Activated CD8-positive, alpha-beta T cell treated with anti-CD3 and anti-CD28 coated beads for 36 hours (primary cell): ENCODE measurements at regions not wholly inside any gene's neighbourhood (a gene's known extent, or its start where the extent isn't known, plus 50 kb on each side); places are given as distances from the start of the nearest gene placed in this dataset.

Experiments
- ATAC-seq: fragments of 200-7000 bp; cut with Tn5 transposase; one replicate; pipeline ENCODE4 v1.10.0; 2021; ENCODE audit warnings: mild to moderate bottlenecking, moderate library complexity
- CTCF ChIA-PET: fragments of 350-600 bp; sonication (Branson Sonifier 250); formaldehyde crosslinking; loops from one replicate; lab custom pipeline; 2021; ENCODE audit warnings: antibody characterized with exemption; lab: Charles Lee
- POLR2A ChIA-PET: fragments of 350-600 bp; sonication (Branson Sonifier 250); formaldehyde crosslinking; loops from one replicate; lab custom pipeline; 2021; ENCODE audit warnings: antibody characterized with exemption; lab: Charles Lee
- DNase-seq: peaks from one replicate; pipeline ENCODE4 v3.0.0-alpha.2; 2020
- H3K27ac Mint-ChIP-seq: one replicate; pipeline ENCODE4 v1.8.0; 2021; ENCODE audit warnings: mild to moderate bottlenecking, mixed read lengths
- H3K27me3 Mint-ChIP-seq: one replicate; pipeline ENCODE4 v1.8.0; 2021; ENCODE audit warnings: mixed read lengths
- H3K36me3 Mint-ChIP-seq: one replicate; pipeline ENCODE4 v1.8.0; 2021; ENCODE audit warnings: low read depth, mixed read lengths
- H3K4me1 Mint-ChIP-seq: one replicate; pipeline ENCODE4 v1.8.0; 2021; ENCODE audit warnings: low read depth, mixed read lengths
- H3K4me3 Mint-ChIP-seq: one replicate; pipeline ENCODE4 v1.8.0; 2021; ENCODE audit warnings: mild to moderate bottlenecking, moderate library complexity, mixed read lengths
- H3K9me3 Mint-ChIP-seq: one replicate; pipeline ENCODE4 v1.8.0; 2021; ENCODE audit warnings: mixed read lengths
- intact Hi-C: fragments of 100-400 bp; cut with micrococcal nuclease; formaldehyde crosslinking; loops from one replicate; pipeline ENCODE4 v1.10.0; 2022
- TF ChIP-seq, protein P1 (sequence below): fragments of 200-600 bp; IDR thresholded peaks from one replicate; pipeline ENCODE4 v1.8.0; 2022; ENCODE audit warnings: antibody characterized with exemption, mild to moderate bottlenecking

DNA sequence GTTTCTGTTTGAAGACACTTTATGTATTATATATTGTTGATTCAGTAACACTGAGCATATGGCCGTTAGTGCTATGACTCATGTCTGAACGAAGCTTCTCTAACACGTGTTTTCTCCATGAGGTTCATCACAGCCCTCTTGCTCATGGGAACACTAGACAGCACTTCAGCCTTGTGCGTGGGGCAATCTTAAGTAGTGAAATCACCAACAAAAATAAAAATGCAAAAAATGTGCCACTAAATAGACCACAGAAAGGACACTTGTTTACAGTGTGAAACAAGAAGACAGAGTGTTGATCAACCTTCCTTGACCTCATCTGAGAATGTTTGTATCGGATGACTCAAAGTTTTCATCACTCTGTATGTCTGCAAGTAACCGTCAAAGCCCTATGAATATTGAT, 94.5 kb downstream of the FDX1 start:
- no peak overlapping the region for H3K27ac Mint-ChIP-seq
- no peaks in the 10 kb centered on the region for H3K36me3 Mint-ChIP-seq
- H3K4me1 Mint-ChIP-seq: peaks cover 29% of the 10 kb centered on the region
- ATAC-seq (peak; percentile 57), DNase-seq (no peak)
- ChIA-PET CTCF (no interaction called here), POLR2A (no interaction called here)
- no peaks in the 10 kb centered on the region for H3K27me3 Mint-ChIP-seq
- intact Hi-C loops: no loop called here
- H3K4me3 Mint-ChIP-seq: no peak overlapping the region
- peaks cover 7% of the 10 kb centered on the region for H3K9me3 Mint-ChIP-seq
- TF ChIP-seq, protein P1, sequence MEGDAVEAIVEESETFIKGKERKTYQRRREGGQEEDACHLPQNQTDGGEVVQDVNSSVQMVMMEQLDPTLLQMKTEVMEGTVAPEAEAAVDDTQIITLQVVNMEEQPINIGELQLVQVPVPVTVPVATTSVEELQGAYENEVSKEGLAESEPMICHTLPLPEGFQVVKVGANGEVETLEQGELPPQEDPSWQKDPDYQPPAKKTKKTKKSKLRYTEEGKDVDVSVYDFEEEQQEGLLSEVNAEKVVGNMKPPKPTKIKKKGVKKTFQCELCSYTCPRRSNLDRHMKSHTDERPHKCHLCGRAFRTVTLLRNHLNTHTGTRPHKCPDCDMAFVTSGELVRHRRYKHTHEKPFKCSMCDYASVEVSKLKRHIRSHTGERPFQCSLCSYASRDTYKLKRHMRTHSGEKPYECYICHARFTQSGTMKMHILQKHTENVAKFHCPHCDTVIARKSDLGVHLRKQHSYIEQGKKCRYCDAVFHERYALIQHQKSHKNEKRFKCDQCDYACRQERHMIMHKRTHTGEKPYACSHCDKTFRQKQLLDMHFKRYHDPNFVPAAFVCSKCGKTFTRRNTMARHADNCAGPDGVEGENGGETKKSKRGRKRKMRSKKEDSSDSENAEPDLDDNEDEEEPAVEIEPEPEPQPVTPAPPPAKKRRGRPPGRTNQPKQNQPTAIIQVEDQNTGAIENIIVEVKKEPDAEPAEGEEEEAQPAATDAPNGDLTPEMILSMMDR: no peak

DNA sequence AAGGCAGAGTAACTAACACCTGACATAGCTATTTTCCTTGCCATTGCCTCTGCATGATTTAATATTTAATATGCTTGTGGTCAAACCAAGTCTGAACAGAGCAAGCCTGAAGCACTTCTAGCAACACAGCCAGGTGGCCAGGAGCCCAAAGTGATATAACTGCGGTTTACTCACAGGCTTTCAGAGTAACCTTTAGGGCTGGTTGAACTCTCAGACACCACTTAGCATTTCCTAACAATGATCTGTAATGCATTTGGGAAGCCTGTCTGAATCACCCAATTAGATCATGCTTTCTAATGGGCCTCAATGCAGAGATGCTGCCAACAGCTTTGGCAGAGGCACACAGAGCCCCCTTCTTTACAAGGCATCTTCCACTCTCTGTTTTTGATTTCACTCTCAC, 96.1 kb downstream of the FDX1 start:
- CTCF ChIA-PET: interaction anchor here (1.6 kb wide), 1 partner anchor 704 kb away, joined by 5 read pairs; no protein-coding TSS in a partner anchor
- no peak overlapping the region for H3K27ac Mint-ChIP-seq
- no peaks in the 10 kb centered on the region for H3K36me3 Mint-ChIP-seq
- H3K9me3 Mint-ChIP-seq: peaks cover 7% of the 10 kb centered on the region
- DNase-seq (no peak), ATAC-seq (peak; percentile 52)
- intact Hi-C loops: no loop called here
- POLR2A ChIA-PET: no interaction called here
- no peak overlapping the region for H3K4me3 Mint-ChIP-seq
- H3K4me1 Mint-ChIP-seq: peaks cover 29% of the 10 kb centered on the region
- H3K27me3 Mint-ChIP-seq: no peaks in the 10 kb centered on the region
- TF ChIP-seq, protein P1: no peak

DNA sequence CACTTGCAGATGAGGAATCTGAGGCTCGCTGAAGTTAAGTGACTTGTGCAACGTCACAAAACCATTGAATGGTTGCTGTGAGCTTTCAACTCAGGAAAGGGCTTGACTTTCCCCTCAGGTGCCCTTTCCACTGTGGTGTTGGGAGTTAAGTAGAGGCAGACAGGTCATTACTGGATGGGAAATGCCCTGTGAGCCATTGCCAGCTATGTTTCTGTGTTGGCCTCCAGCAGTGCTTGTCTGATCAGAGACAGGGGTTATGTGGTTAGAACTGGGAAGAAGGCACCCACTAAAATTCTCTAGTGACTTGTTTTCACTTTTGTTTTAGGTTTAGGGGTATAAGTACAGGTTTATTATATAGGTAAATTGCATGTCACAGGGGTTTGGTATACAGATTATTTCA, 96.6 kb downstream of the FDX1 start:
- DNase-seq: peak; percentile 13
- no peak overlapping the region for H3K4me3 Mint-ChIP-seq
- no peak overlapping the region for H3K27ac Mint-ChIP-seq
- peaks cover 7% of the 10 kb centered on the region for H3K9me3 Mint-ChIP-seq
- ChIA-PET POLR2A (no interaction called here), CTCF (interaction anchor here (1.6 kb wide), 1 partner anchor 703 kb away, joined by 5 read pairs; no protein-coding TSS in a partner anchor)
- TF ChIP-seq, protein P1: no peak
- no peaks in the 10 kb centered on the region for H3K36me3 Mint-ChIP-seq
- ATAC-seq: peak; percentile 70
- peaks cover 29% of the 10 kb centered on the region for H3K4me1 Mint-ChIP-seq
- H3K27me3 Mint-ChIP-seq: no peaks in the 10 kb centered on the region
- intact Hi-C loops: no loop called here
